SK-N-MC (cell line): ENCODE measurements at regions not wholly inside any gene's neighbourhood (a gene's known extent, or its start where the extent isn't known, plus 50 kb on each side); places are given as distances from the start of the nearest gene placed in this dataset.

Experiments used
- EZH2 ChIP-seq: fragments of 200-600 bp; sonication (generic); IDR thresholded peaks from one replicate; pipeline ENCODE4 v1.6.1; 2017; ENCODE audit warnings: antibody characterized with exemption
- POLR2AphosphoS5 ChIP-seq: IDR thresholded peaks from 2 replicates; pipeline ENCODE4 v1.6.1; 2012; ENCODE audit warnings: mild to moderate bottlenecking, low read depth, low read length, borderline replicate concordance

- TF ChIP-seq POLR2AphosphoS5: no peak
- TF ChIP-seq EZH2: no peak
Measured at GRCh38 chr3:78268087-78268486, 1228.2 kb downstream of the ROBO2 start.
